NB4 (cell line): ENCODE measurements at regions not wholly inside any gene's neighbourhood (a gene's known extent, or its start where the extent isn't known, plus 50 kb on each side); places are given as distances from the start of the nearest gene placed in this dataset.

Source experiments
- CTCF ChIP-seq: IDR thresholded peaks from one replicate; pipeline ENCODE4 v1.5.1; 2012; ENCODE audit warnings: low read depth, low read length
- MYC ChIP-seq: IDR thresholded peaks from 2 replicates; pipeline ENCODE4 v1.6.1; 2011; ENCODE audit warnings: low read depth, low read length
- POLR2A ChIP-seq: IDR thresholded peaks from 2 replicates; pipeline ENCODE4 v1.6.1; 2011; ENCODE audit warnings: mild to moderate bottlenecking; ENCODE audit not compliant: insufficient read length; ENCODE audit errors: extremely low read depth

DNA sequence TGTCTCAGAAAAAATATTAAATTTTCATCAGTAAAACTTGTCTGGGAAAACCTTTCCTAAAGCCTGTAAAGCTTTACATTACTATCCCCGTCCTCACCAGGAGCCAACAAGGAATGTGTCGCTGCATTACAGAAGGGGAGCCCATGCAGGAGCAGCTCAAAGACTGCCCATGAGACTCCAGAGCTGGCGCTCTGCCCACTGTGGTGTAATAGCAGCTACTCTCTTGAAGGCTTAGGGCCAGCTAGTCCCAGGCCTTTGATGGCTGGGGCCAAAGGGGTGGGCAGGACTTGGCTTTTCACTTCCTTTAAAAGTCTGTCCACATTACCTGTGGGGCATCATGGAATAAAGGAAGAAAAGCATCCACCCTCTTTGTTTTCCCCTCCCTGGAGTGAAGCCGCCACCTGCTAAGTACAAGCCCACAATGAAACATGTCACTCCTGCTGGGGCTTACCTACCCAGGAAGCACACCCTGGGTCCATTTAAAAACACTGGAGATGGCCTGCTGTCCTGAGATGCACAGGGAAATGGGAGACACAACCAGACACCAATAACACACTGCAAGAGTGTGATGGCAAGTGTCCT is 150.7 kb downstream of the ADAMTS15 start:
- TF ChIP-seq CTCF: no peak
- TF ChIP-seq MYC: no peak
- no peak for TF ChIP-seq POLR2A
